ENCODE measurements at regions not wholly inside any gene's neighbourhood (a gene's known extent, or its start where the extent isn't known, plus 50 kb on each side); places are given as distances from the start of the nearest gene placed in this dataset.

DNA sequence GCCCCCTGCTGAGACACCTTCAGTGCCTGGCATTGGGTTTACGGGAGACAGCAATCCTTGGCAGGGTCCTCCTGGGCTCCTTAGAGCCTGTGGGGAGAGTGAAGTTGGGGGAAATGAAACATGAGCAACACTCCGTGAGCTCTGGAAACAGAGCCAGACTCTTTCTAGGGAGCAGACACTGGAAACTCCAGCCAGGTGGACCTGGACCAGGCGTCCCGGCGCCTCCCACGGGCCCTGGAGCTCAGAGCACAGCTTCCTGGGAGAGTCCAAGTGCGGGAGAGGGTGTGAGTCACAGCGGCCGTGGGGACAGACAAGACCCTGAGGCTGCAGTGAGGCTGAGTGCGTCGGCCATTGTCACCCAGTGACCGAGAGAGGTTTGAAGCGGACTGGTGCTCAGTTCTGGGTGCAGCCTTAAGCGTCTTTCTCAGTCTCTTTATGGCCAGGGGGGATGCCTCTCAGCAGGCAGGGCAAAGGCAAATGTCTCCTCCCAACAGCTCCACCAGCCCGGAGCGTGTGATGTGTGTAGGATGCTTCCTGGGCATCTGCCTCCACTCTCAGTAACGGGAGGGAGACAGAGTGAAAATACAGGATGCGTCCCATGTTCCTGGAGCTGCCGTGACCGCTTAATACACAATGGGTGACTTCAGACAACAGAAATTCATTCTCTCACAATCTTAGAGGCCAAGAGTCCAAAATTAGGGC lies 399.2 kb downstream of the SHANK2 start:
- TF ChIP-seq, protein P1, sequence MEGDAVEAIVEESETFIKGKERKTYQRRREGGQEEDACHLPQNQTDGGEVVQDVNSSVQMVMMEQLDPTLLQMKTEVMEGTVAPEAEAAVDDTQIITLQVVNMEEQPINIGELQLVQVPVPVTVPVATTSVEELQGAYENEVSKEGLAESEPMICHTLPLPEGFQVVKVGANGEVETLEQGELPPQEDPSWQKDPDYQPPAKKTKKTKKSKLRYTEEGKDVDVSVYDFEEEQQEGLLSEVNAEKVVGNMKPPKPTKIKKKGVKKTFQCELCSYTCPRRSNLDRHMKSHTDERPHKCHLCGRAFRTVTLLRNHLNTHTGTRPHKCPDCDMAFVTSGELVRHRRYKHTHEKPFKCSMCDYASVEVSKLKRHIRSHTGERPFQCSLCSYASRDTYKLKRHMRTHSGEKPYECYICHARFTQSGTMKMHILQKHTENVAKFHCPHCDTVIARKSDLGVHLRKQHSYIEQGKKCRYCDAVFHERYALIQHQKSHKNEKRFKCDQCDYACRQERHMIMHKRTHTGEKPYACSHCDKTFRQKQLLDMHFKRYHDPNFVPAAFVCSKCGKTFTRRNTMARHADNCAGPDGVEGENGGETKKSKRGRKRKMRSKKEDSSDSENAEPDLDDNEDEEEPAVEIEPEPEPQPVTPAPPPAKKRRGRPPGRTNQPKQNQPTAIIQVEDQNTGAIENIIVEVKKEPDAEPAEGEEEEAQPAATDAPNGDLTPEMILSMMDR (IDR thresholded peaks at IDR 0.05; ENCODE audit: insufficient read depth, low read depth, low read length): no peak
- TF ChIP-seq EZH2 (IDR thresholded peaks at IDR 0.05; ENCODE audit: insufficient read depth, low read length): no peak
